ENCODE measurements at regions not wholly inside any gene's neighbourhood (a gene's known extent, or its start where the extent isn't known, plus 50 kb on each side); places are given as distances from the start of the nearest gene placed in this dataset.

DNA sequence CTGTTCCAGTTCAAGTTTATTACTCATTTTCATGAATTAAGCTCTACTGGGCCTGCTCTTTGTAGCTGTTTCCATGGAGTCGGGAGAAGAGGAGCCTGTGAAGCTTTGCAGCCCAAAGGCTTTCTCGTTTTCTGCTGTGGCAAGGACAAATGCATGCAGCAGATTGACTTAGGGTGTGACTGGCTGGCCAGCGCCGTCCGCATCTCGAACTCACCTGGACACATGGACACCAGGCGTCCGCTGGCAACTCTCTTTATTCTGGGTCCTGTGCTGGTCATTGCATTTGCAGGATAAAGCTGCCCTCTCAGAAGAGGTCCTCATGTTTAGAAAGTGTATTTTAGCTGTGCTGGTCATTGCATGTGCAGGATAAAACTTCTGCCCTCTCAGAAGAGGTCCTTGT, 350.4 kb downstream of the TMEM121 start:
- TF ChIP-seq, protein P1, sequence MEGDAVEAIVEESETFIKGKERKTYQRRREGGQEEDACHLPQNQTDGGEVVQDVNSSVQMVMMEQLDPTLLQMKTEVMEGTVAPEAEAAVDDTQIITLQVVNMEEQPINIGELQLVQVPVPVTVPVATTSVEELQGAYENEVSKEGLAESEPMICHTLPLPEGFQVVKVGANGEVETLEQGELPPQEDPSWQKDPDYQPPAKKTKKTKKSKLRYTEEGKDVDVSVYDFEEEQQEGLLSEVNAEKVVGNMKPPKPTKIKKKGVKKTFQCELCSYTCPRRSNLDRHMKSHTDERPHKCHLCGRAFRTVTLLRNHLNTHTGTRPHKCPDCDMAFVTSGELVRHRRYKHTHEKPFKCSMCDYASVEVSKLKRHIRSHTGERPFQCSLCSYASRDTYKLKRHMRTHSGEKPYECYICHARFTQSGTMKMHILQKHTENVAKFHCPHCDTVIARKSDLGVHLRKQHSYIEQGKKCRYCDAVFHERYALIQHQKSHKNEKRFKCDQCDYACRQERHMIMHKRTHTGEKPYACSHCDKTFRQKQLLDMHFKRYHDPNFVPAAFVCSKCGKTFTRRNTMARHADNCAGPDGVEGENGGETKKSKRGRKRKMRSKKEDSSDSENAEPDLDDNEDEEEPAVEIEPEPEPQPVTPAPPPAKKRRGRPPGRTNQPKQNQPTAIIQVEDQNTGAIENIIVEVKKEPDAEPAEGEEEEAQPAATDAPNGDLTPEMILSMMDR (IDR thresholded peaks at IDR 0.05) = no peak
- TF ChIP-seq ZFX (IDR thresholded peaks at IDR 0.05; ENCODE audit: borderline replicate concordance) = no peak

Data from 22Rv1 (cell line).